ENCODE measurements at regions not wholly inside any gene's neighbourhood (a gene's known extent, or its start where the extent isn't known, plus 50 kb on each side); places are given as distances from the start of the nearest gene placed in this dataset.
"Not testable (repeated sequence)": the region's sequence is repeated elsewhere in the genome, so short reads cannot be mapped to it uniquely, and the experiment has no call there.

GRCh38 chr10:8128511-8128910 lies 74.0 kb downstream of the GATA3 start:
- no peak for DNase-seq

- DNase-seq = no peak
These were observed 75.0 kb downstream of the GATA3 start for GRCh38 chr10:8129438-8129837.

GRCh38 chr10:8130973-8131911 lies 76.8 kb downstream of the GATA3 start:
- DNase-seq = no peak

DNA sequence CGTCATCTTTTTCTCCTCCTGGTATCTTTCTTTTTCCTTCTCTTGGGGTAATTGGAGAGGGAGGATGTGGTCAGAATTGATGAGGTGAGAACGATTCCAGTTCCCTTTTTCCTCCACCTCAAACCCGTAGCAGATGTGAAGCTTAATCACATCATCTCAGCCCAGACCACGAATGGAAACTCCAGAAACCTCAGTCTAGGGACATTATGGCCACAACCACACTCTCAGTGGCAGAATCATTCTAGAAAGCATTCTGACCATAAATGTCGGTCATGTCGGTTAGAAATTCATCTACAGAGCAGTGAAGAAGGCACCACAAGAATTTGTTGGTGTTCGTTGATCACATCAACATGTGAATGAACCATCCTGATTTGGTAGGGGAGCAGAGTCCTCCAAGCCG lies 78.7 kb downstream of the GATA3 start:
- DNase-seq = peak; percentile 12

DNA sequence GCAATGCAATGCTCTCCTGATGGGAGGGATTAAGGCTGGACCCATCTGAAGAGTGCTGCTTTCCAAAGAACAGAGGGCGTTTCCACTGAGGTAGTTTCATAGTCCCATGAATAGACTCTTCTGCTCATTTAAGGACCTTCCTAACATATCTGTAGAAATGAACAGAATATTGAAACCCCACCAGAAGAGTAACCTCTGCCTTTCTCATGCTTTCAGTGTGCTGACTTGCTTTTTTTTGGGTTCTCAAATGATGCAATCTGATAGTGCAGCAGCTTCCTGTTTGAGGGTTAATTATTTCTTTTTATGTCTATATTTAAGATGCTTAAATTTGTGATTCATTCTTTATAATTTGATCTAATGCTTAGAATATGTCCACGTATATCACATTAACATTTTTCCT lies 82.2 kb downstream of the GATA3 start:
- peak; percentile 31 for DNase-seq

- peak; percentile 68 for DNase-seq
These were observed 82.8 kb downstream of the GATA3 start for GRCh38 chr10:8137272-8137681.

DNA sequence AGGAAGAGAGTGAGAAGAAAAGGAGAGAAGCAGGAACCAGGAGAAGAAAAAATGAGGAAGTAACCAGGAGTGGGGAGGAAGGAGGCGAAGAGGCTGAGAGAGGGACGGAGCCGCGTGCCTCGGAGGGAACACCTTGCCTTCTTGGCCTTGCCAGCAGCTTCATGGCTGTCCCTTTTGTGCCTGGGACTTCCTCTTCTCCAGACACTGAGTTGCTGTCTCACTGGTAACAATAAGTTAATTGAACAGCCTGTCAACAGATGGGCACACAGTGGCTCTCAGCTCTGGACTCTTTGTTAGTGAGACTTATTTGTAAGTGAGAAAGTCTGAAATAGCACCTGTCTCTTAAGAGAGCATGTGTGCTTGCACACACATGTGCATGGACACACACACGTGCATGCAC lies 83.2 kb downstream of the GATA3 start:
- no peak for DNase-seq

GRCh38 chr10:8138471-8138870 lies 84.0 kb downstream of the GATA3 start:
- no peak for DNase-seq

DNA sequence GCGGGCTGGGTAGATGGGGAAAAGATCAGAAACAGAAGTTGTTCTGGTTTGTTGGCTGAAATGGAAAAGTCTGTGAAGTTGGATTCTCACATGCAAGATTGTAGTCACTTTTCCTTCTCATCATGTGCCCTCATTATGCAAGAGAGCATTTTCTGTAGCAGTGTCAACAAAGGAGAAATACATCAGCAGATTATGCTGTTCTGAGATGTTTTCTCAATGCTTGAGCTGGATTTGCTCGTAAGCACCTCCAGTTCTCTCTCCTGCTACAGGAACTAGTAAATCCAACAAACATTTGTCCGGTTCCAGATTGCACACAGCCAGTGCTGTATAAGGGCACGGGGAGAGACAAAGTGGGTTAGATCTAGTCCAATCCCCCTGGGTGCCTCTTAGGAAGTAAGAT lies 90.0 kb downstream of the GATA3 start:
- no peak for DNase-seq

DNA sequence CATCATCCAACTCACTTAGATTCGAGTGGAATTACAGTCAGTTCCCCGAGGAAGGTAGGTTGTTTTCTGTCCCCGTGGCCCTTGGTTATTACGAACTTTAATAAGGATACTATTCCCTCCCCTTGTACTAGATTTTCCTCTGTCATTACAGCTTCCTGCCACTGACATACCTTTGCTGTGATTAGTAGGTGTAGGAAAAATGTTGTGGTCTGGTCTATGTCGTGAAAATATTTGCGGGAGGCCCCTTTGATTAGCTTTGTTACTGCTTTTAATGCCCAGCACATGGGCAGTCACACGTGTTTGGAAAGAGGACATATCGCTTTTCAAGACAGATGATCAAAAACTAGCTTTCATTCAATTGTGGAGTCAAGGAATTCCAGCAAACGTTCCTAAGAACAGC lies 92.2 kb downstream of the GATA3 start:
- no peak for DNase-seq

DNA sequence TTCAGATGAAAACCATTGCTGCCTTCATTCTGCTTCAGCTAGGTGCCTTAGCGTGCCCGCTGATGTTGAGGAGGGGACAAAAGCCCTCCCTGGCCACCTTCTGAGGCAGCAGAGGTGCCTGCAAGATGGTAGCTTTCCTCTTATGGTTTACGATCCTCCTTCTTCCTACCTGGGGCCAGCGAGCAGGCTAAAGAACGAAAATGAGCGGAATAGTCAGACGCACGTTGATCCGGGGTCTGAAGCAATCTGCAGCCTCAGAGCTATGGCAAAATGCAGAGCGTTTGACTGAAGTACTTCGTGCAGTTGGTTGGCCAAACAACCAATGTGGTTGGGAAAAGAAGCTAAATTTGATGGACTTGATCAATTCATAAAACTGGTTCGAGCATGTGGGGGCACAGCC lies 95.5 kb downstream of the GATA3 start:
- DNase-seq = no peak

DNA sequence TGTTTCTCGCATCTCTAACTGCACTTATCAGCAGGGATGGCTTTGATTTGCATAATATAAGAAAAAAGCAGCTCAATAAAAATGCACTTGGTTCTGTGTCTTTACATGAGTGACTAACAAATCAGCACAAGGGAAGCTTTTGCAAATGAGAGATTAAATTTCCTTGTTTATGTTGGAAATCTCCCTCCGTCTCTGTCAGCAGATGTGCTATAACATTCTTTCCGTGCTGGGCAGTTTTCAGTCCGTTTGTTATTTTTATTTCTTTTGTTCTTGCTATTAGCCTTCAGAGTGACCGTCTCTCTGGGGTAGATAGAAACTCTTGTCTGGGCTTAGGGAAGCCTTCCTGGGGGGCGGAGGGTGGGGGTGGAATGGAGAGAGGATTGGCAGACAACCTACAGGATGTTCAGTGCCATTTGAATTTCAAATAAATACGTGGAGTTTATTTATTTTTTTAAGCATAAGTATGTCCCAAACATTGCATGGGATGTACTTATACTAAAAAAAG lies 96.0 kb downstream of the GATA3 start:
- DNase-seq = no peak

GRCh38 chr10:8151086-8151485 lies 96.6 kb downstream of the GATA3 start:
- no peak for DNase-seq

DNA sequence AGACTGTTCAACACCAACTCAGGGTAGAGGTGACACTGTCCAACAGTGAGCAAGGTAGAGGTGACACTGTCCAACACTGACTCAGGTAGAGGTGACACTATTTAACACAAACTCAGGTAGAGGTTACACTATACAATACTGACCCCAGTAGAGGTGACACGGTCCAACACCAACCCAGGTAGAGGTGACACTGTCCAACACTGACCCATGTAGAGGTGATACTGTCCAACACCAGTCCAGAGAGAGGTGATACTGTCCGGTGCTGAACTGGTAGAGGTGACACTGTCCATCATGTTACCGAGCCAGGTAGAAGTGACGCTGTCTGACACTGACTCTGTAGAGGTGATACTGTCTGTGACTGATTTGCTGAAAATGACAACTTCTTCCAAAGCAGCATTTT lies 102.4 kb downstream of the GATA3 start:
- no peak for DNase-seq

GRCh38 chr10:8158193-8159071 lies 103.9 kb downstream of the GATA3 start:
- no peak for DNase-seq

- no peak for DNase-seq
These were observed 105.1 kb downstream of the GATA3 start for GRCh38 chr10:8159341-8160165.

GRCh38 chr10:8163824-8164223 lies 109.3 kb downstream of the GATA3 start:
- no peak for DNase-seq

- DNase-seq = not testable (repeated sequence)
These were observed 110.2 kb downstream of the GATA3 start for GRCh38 chr10:8164640-8165039.

DNA sequence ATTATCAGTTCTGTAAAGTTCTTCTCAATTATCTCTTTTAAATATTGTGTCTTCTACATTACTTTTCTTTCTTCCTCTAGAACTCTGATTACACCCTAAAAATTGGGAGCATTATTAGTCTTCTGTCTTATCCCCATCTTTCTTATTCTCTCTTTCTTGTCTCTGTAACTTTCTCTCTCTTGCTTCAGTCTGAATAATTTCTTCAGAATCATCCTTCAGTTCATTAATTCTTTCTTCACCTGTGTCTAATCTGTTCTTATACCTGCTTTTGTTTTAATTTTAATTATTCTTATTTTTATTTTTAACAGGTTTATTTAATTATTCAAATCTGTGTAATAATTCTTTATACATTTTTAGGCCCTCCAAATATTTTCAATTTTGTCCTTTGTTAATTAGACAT lies 114.3 kb downstream of the GATA3 start:
- no peak for DNase-seq

DNA sequence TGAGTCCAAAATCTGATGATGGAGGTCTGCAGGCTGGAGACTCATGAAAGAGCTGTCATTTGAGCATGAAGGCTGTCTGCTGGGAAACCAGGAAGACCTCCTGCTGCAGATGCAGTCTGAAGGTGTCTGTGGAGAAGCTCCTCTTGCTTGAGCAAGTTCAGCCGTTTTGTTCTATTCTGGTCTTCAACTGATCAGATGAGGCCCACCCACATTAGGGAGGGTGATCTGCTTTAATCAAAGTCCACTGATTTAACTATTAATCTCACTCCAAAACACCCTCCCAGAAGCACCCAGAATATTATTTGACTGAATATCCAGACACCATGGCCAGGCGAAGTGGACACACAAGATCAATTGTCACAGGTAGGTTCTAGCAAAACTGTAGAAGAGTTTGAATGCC lies 116.5 kb downstream of the GATA3 start:
- no peak for DNase-seq

DNA sequence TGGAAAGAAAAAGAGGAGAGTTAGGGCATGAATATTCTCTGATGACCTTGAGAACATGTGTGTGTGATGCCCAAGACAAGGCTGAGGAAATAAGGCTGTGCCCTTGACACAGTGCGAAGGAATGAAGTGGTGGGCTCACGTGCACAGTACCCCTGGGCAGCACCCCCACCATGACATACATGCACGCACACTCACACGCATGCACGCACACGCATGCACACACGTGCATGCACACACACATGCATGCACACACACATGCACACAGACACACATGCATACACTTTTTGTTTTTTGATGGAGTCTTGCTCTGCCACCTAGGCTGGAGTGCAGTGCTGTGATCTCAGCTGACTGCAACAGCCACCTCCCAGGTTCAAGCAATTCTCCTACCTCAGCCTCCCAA lies 118.1 kb downstream of the GATA3 start:
- DNase-seq = no peak

- DNase-seq = no peak
These were observed 118.9 kb downstream of the GATA3 start for GRCh38 chr10:8173243-8173865.

Measured in CD4-positive, alpha-beta T cell treated with Interleukin-17A for 1 hour (primary cell).